Omental fat pad (tissue), 3 donors: ENCODE measurements at regions not wholly inside any gene's neighbourhood (a gene's known extent, or its start where the extent isn't known, plus 50 kb on each side); places are given as distances from the start of the nearest gene placed in this dataset.

ENCODE experiments used
- ATAC-seq: fragments of 150-250 bp; one replicate; pipeline ENCODE4 v1.9.1; 2016; ENCODE audit warnings: mild to moderate bottlenecking, moderate library complexity; ENCODE audit not compliant: low FRiP score
- DNase-seq: peaks from one replicate; pipeline ENCODE4 v3.0.0-alpha.2; 2019; ENCODE audit warnings: low spot score
- TF ChIP-seq, protein P1 (sequence below), 3 donors: fragments of 450-650 bp; IDR thresholded peaks; one replicate each; pipeline ENCODE4 v1.5.1; 2016 to 2017; ENCODE audit warnings: antibody characterized with exemption in 3 of 3, mild to moderate bottlenecking in 3 of 3, moderate library complexity in 2 of 3

DNA sequence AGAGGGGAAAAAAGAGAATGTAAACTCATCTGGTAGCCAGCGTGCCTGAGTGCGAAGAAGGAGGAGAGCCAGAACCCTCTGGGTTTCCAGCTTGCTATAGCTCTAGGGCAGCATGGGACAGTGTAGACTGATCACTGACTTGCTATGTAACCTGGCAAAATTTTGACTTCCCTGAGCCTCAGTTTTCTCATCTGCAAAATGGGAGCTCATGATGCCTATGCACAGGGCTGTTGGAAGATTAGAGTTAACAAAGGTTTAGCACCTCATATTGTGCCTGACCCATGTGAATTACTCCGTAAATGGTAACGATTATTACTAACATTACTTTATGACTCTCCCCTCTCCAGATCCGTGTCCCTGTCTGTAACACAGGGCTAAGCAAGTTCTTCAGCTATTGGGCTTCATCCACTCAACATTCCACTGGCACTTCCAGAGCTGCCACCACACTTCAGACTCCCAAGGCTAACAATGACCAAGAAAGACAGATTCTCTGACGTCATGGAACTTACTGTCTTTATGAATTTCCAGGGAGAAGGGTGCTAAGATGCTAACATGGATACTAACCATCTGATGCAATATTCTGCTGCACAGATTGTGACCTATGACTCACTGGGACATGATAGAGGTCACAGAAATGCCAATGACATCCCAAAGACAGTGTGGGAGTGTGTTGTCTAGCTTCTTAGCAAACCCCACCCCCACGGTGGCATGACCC, 195.2 kb downstream of the TRIM29 start:
- TF ChIP-seq, protein P1, sequence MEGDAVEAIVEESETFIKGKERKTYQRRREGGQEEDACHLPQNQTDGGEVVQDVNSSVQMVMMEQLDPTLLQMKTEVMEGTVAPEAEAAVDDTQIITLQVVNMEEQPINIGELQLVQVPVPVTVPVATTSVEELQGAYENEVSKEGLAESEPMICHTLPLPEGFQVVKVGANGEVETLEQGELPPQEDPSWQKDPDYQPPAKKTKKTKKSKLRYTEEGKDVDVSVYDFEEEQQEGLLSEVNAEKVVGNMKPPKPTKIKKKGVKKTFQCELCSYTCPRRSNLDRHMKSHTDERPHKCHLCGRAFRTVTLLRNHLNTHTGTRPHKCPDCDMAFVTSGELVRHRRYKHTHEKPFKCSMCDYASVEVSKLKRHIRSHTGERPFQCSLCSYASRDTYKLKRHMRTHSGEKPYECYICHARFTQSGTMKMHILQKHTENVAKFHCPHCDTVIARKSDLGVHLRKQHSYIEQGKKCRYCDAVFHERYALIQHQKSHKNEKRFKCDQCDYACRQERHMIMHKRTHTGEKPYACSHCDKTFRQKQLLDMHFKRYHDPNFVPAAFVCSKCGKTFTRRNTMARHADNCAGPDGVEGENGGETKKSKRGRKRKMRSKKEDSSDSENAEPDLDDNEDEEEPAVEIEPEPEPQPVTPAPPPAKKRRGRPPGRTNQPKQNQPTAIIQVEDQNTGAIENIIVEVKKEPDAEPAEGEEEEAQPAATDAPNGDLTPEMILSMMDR (IDR thresholded peaks at IDR 0.05), result no peak
- no peak for ATAC-seq
- no peak for DNase-seq

DNA sequence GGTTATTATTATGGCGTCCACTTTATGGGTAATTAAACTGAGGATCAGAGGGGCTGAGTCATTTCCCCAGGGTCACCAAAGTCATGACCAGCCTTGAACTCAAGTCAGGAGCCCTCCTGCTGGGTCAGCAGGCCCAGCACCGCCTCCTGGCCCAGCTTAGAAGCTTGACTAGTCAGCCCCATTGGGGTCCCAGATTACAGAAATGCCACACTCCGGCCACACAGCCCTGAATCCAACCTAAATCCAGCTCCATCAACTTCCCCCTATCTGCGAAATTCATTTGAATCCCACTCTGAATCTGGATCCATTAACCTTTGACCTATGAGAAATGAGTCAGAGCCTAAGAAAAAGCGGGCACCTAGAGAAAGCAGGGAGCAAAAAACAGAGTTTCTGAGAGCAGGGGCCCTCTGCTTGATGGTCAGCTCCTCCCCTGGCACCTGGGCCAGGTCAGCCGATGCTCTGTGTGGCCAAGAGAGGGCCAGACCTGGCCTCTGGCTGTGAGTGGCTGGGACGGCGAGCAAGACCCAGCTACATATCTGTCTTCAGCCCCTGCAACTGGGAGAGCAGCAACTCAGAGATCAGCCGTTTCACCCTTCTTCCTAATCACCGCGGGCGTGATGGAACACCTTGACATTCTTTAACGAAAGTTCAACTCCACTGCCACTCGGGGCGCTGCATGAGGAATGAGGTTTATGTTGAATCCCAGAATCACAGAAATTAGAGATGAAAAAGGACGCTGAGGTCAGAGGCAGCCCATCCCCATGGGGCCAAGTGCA, 196.1 kb downstream of the TRIM29 start:
- ATAC-seq, result no peak
- TF ChIP-seq, protein P1 (IDR thresholded peaks at IDR 0.05), result no peak
- no peak for DNase-seq

DNA sequence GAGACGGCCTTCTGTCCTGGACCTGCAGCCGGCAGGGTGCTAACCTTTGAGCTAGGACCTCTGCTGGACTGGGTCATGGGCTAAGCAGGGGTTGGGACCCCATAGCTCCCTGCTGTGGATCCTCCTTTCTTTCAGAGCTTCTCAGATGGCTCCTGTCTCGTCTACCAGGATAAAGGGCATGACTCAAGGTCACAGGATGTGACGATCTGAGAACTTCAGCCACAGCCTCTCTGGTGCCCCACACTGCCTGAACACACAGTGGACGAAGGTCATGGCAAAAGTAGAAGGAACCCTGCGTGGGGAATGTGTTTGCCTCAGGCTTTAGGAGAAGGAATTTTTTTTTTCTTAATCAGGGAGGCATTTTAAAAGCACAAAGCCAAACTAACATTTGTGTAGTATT, 196.7 kb downstream of the TRIM29 start:
- TF ChIP-seq, protein P1 (IDR thresholded peaks at IDR 0.05), result no peak
- no peak for DNase-seq
- ATAC-seq, result no peak

DNA sequence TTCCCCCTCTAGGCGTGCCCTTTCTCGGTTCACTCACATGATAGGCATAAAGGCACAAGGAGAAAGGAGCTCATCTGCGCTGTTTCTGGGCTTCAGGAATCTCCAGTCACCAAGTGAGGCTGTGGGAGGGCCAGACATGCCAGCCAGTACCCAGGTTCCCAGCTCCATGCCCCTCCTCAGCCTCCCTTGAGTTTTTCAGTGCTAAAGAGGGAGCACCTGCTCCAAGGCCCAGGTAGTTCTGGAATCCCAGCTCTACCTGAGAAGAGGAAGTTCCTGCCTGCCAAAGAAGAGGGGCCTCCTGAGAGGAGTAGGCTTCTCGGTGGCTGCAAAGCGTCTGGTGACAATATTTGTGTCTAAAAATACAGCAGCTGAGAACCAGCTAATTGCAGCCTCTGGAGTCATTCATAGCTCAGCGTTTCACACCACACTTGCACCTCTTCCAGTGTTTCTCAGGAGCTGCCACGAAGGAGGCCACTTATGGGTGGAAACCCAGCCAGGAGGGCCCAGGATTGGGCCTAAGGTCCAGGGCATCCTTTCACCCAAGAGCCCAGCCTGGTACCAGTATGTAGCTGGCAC, 197.4 kb downstream of the TRIM29 start:
- ATAC-seq (no peak), DNase-seq (no peak)
- TF ChIP-seq, protein P1 (IDR thresholded peaks at IDR 0.05), result no peak

DNA sequence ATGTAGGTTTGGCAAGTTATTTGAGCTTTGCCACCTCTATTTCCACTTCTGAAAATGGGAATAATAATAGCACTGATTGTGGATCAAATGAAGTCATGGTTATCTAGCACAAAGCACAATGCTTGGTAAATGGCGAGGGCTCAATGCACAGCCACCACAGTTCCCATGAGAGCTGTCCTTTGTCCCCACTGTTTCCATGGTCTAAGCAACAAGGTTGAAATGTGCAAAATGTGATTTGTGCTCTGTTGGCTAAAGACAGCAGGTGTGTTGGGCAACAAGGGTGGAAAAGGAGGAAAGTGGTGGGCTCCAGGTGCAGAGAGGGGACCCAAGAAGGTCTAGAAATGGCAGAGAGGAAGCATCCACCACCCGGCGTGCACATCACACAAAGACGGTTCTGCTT, 200.5 kb downstream of the TRIM29 start:
- DNase-seq, result no peak
- no peak for ATAC-seq
- TF ChIP-seq, protein P1 (IDR thresholded peaks at IDR 0.05), result no peak

DNA sequence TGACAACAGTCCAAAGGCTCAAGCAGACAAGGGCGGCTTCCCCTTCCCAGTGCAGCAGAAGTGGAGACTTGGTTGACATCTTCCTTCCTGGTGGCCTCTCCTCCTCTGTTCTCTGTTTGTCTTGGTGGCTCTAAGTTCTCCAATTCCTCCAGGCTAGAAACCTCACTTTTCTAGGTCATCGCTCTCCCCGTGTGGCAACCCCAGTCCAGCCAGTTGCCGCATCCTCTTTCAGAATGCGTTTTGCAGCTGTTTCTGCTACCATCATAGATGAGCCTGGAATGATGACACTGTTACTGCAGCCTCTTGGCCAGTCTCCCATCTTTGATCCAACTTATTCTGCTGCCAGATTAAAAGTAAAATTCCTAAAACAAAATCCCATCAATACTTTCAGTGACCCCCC, 201.5 kb downstream of the TRIM29 start:
- ATAC-seq (no peak), DNase-seq (no peak)
- TF ChIP-seq, protein P1 (IDR thresholded peaks at IDR 0.05), result no peak
